COLO668 (cell line): ENCODE measurements at regions not wholly inside any gene's neighbourhood (a gene's known extent, or its start where the extent isn't known, plus 50 kb on each side); places are given as distances from the start of the nearest gene placed in this dataset.

Source experiments
- DNase-seq: peaks from one replicate; lab custom pipeline; 2025; ENCODE audit not compliant: unreplicated experiment; lab: John Stamatoyannopoulos, UW

DNA sequence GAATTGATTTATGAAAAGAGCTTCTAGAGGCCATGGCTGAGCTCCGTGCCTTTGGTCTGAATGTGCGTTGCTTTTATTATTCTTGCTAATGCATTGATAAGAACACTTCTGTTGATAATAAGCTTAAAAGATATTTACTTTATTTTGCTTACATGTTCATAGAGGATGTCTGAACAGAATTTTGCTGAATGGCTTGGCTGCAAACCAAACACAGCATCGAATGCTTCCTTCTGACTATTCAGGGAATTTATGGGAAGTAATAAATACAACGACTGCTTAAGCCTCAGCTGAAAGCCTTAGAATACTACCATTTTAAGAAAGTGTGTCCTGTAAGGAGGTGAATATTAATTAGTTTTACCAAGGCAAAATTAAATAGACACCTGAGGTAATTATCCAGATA lies 643.5 kb upstream of the POT1 start:
- DNase-seq, result no peak

DNA sequence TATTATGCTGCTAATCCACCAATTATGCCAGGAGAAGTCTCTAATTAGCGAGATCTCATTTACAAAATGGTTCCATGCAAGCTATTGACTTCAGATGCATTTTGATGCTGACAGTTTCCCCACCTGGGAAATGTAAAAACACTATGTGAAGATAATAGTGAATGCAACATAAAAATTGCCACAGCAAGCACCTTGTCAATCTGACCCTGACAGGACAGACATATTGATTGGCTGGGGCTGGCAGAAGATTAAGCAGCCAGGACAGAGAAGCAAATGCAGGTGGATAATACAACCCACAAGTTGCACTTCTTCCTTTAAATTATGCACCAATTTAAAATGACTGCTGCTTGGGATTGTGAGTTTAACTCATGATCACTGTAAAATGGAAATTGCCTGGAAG lies 642.8 kb upstream of the POT1 start:
- DNase-seq, result no peak

GRCh38 chr7:125568799-125569198 lies 639.2 kb upstream of the POT1 start:
- DNase-seq, result no peak

- DNase-seq, result no peak
These were observed 638.1 kb upstream of the POT1 start for GRCh38 chr7:125567686-125568085.

GRCh38 chr7:125563964-125564529 lies 634.4 kb upstream of the POT1 start:
- DNase-seq, result no peak

GRCh38 chr7:125563557-125563956 lies 633.9 kb upstream of the POT1 start:
- no peak for DNase-seq

DNA sequence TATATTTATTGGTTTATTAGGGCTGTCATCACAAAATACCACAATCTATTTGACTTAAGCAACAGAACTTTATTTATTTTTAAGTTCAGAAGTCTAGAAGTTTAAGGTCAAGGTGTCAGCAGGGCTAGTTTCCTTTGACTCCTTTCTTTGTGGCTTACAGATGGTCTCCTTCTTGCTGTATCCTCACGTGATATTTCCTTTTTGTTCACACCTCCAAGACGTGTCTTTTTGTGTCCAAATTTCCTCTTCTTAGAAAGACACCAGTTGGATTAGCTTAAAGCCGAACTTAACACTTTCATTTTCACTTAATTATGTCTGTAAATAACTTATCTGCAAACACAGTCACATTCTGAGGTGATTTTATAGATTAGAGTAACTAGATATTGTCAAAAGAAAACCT lies 631.4 kb upstream of the POT1 start:
- no peak for DNase-seq

- DNase-seq, result no peak
These were observed 630.3 kb upstream of the POT1 start for GRCh38 chr7:125559921-125560320.

DNA sequence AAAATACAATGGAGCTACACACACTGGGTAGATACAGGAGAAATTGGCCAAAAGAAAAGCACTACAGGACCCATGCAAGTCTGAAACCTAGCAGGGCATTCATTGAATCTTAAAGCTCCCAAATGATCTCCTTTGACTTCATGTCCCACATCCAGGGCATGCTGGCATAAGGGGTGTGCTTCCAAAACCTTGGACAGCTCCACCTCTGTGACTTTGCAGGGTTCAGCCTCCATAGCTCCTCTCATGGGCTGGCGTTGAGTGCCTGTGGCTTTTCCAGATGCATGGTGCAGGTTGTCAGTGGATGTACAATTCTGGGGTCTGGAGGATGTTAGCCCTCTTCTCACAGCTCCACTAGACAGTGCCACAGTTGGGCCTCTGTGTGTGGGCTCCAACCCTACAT lies 626.3 kb upstream of the POT1 start:
- no peak for DNase-seq

- no peak for DNase-seq
These were observed 621.4 kb upstream of the POT1 start for GRCh38 chr7:125551008-125551407.

DNA sequence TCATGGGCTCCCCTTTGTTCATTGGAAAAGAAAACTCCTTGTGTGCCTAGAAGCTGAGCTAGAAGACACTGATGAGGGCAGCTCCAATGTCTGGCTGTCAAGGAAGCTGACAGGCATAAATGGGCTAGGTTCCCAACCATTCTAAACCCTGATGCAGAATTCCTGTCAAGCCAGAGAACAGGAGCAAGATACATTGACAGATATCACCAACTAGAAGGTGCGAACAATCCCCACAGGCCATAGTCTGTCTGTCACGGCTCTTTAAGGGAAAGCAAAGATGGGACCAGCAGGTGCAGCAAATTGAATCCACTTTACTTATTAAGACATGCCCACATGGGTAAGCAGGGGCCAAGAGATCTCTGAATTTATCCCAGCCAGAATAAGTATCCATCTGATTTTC lies 617.9 kb upstream of the POT1 start:
- DNase-seq, result no peak

GRCh38 chr7:125530553-125530952 lies 600.9 kb upstream of the POT1 start:
- no peak for DNase-seq

DNA sequence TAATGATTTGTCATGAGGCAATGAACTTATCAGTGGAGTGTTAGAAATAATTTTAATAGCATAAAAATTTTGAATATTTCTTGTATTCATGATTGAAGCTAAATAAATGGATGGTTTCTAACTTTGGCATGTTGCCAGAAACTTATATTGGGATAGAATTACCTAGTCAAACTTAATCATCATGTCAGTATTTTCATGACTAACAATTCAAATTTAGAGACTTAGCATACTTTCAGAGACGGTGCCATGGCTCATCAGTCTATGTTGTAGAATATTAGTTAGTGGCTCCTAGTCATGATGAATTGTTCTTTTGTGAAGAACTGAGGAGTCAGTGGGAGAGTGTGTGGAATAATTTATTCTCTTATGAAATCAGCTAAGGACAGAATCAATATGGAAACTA lies 599.6 kb upstream of the POT1 start:
- DNase-seq, result no peak

DNA sequence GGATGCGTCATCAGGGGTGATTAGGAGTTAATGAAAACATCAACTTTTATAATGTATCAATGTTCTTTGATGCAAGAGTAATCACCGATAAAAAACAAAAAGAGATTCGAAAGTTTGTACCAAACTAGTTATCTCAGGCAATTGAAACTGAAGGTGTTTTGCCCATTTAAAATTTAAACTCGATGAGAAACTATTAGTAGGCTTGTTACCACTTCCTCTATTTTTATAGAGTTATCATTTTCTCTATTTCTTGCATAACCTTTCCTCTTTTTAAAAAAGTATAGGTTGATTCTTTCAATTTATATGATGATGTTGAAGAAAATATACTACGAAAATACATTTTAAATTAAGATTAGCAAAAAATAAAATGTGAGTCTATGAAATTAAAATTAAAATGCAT lies 597.3 kb upstream of the POT1 start:
- no peak for DNase-seq

DNA sequence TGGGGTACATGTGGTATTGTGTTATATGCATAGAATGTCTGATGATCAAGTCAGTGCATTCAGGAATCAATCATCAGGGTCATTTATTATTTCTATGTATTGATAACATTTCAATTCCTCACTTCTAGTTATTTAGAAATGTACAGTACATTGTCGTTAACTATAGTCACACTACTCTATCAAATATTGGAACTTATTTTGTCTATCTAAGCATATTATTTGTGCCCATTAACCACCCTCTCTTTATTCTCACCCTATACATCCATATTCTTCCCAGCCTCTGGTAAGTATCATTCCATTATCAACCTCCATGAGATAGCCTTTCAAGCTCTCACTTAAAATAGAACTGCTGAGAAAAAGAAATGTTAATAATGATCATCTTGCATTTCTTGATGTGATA lies 596.5 kb upstream of the POT1 start:
- no peak for DNase-seq

GRCh38 chr7:125516194-125516593 lies 586.6 kb upstream of the POT1 start:
- peak; percentile 23 for DNase-seq

DNA sequence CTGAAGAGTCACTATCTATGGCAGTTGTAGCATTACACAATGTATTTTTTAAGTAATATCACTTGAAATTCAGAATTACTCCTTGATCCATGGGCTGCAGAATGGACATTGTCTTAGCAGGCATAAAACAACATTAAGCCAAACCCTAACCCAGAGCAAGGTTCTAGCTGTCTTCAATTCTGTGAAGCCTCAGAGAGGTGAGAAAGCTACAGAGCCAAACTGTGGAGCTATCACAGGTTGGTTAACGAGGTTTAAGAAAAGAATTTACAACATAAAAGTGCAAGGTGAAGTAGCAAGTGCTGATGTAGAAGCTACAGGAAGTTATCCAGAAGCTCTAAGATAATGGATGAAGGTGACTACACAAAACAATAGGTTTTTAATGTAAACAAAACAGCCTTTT lies 582.7 kb upstream of the POT1 start:
- no peak for DNase-seq

DNA sequence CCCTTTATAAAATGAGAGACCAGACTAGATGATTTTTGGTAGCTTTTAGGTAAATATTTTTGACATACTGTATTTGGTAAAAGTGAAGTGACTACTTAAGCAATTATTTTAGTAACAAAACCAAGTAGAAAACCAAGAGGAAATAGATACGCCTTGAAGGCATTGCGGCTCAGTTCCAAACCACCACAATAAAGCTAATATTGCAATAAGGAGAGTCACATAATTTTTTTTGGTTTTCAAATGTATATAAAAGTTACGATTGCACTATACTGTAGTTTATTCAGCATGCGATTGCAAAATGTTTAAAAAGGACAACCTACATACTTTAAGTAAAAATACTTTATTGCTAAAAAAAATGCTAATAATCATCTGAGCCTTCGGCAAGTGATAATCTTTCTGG lies 581.7 kb upstream of the POT1 start:
- DNase-seq, result no peak

- DNase-seq, result no peak
These were observed 576.7 kb upstream of the POT1 start for GRCh38 chr7:125506331-125506730.

DNA sequence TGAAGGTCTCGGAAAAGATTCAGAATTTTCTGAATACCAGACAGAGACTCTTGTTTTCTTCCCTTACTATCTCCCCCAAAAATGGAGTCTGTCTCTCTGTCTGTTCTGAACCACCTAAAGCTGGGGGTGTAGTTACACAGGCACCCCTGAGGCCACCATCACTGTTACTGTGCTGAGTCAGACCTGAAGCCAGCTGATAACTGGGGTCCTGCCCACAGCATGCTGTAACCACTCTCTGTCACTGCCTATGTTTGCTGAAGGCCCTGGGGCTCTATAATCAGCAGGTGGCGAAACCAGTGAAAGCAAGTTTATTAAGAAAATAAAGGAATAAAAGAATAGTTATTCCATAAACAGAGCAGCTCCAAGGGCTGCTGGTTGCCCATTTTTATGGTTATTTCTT lies 575.2 kb upstream of the POT1 start:
- DNase-seq, result no peak

DNA sequence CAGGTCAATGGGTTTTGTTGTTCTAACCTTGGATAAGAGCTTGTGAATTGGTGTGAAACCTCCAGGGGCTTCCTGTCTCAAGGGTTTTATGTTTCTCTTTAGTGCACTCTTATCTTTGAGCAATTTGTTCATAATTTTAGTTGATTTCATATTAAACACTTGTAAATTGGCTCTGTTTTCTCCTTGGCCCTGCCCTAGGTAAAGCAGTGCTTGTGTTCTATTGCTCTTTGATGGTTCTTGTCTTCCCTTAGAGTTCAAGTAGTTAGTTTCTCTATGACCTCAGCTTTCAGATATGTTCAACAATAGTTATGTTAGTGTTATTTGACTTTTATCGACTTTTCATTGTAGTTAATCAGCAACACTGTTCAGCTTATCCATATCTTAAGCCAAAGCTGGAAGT lies 566.4 kb upstream of the POT1 start:
- DNase-seq, result no peak

DNA sequence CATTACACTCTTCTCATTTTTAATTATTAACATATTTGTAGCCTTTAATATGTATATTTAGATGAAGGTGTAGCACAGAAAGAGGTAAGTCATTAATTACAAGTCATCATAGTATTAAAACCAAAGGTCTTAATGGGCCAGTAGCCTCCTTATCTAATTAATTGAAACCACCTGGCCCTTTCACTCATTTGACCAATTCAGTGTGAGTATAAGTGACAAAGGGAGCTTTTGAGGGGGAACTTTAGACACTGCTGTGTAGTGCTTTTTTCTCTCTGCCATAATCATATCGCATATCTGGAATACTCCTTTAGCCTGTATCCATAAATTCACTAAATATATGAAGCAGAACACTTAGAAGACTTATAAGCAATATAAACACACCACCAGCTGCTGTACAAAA lies 562.9 kb upstream of the POT1 start:
- no peak for DNase-seq

- DNase-seq, result no peak
These were observed 561.5 kb upstream of the POT1 start for GRCh38 chr7:125491137-125491536.

- DNase-seq, result no peak
These were observed 560.5 kb upstream of the POT1 start for GRCh38 chr7:125490167-125490566.
